ENCODE measurements at regions not wholly inside any gene's neighbourhood (a gene's known extent, or its start where the extent isn't known, plus 50 kb on each side); places are given as distances from the start of the nearest gene placed in this dataset.

DNA sequence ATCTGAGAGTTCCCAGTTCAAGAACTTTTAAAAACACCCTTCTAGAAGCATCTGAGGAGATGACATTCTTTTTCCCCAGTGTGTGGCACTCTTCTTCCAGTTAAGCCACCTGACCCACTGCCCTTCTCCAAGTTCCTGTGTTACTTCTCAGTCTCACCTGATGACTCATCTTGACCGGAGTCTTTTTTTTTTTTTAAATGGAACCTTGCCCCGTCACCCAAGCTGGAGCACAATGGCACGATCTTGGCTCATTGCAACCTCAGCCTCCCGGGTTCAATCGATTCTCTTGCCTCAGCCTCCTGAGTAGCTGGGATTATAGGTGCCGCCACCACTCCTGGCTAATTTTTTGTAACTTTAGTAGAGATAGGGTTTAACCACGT is 224.1 kb upstream of the DAB2 start:
- FAIRE-seq (no peak), DNase-seq (ENCODE audit: insufficient read length, low spot score) (no peak)
- no peak for TF ChIP-seq POLR2AphosphoS5 (IDR thresholded peaks at IDR 0.05; ENCODE audit: low read depth, low read length)
- TF ChIP-seq SPI1 (IDR thresholded peaks at IDR 0.05; ENCODE audit: low read depth, low read length) = no peak
- TF ChIP-seq POU2F2 (IDR thresholded peaks at IDR 0.05; ENCODE audit: low read depth, low read length) = no peak
- no peak for TF ChIP-seq PAX5 (IDR thresholded peaks at IDR 0.05; ENCODE audit: insufficient read depth, low read length, severe bottlenecking)
- no peak for TF ChIP-seq POLR2A (IDR thresholded peaks at IDR 0.05; ENCODE audit: low read depth, low read length)
- no peak for TF ChIP-seq TAF1 (IDR thresholded peaks at IDR 0.05; ENCODE audit: low read depth, low read length)

- FAIRE-seq = no peak
- TF ChIP-seq TAF1 (IDR thresholded peaks at IDR 0.05; ENCODE audit: low read depth, low read length) (no peak), POLR2AphosphoS5 (IDR thresholded peaks at IDR 0.05; ENCODE audit: low read depth, low read length) (no peak), POLR2A (IDR thresholded peaks at IDR 0.05; ENCODE audit: low read depth, low read length) (no peak)
- no peak for DNase-seq (ENCODE audit: insufficient read length, low spot score)
These were observed 223.5 kb upstream of the DAB2 start for GRCh38 chr5:39648085-39648847.

DNA sequence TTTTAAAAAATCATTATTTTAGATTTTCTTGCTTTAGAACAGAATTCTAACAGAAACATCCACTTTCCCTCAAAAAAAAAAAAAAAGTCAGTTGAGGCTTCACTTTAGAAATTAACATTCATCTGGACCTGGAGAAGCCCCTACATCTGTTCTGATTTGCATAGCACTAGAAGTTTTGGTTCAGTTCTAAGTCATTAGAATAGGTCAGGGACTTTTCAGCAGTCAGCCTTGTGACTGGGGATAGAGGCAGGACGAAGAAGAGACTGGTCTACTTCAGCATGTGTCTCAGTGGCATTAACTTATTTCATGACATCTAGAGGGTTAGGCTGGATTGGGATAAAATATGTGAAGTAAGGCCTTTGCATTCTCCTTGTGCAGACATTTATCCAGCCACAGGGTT is 215.8 kb upstream of the DAB2 start:
- FAIRE-seq (no peak), DNase-seq (ENCODE audit: insufficient read length, low spot score) (no peak)
- no peak for TF ChIP-seq TAF1 (IDR thresholded peaks at IDR 0.05; ENCODE audit: low read depth, low read length)
- TF ChIP-seq SPI1 (IDR thresholded peaks at IDR 0.05; ENCODE audit: low read depth, low read length) = no peak
- no peak for TF ChIP-seq POLR2AphosphoS5 (IDR thresholded peaks at IDR 0.05; ENCODE audit: low read depth, low read length)
- TF ChIP-seq POLR2A (IDR thresholded peaks at IDR 0.05; ENCODE audit: low read depth, low read length) = no peak
- TF ChIP-seq POU2F2 (IDR thresholded peaks at IDR 0.05; ENCODE audit: low read depth, low read length) = no peak
- TF ChIP-seq PAX5 (IDR thresholded peaks at IDR 0.05; ENCODE audit: insufficient read depth, low read length, severe bottlenecking) = no peak

- FAIRE-seq (no peak), DNase-seq (ENCODE audit: insufficient read length, low spot score) (no peak)
- TF ChIP-seq PAX5 (IDR thresholded peaks at IDR 0.05; ENCODE audit: insufficient read depth, low read length, severe bottlenecking) = no peak
- TF ChIP-seq TAF1 (IDR thresholded peaks at IDR 0.05; ENCODE audit: low read depth, low read length) = no peak
- TF ChIP-seq SPI1 (IDR thresholded peaks at IDR 0.05; ENCODE audit: low read depth, low read length) = no peak
- TF ChIP-seq POLR2A (IDR thresholded peaks at IDR 0.05; ENCODE audit: low read depth, low read length) = no peak
- TF ChIP-seq POU2F2 (IDR thresholded peaks at IDR 0.05; ENCODE audit: low read depth, low read length) = no peak
- no peak for TF ChIP-seq POLR2AphosphoS5 (IDR thresholded peaks at IDR 0.05; ENCODE audit: low read depth, low read length)
These were observed 214.9 kb upstream of the DAB2 start for GRCh38 chr5:39639618-39640089.

- FAIRE-seq = no peak
- DNase-seq (ENCODE audit: insufficient read length, low spot score) = no peak
- TF ChIP-seq SPI1 (IDR thresholded peaks at IDR 0.05; ENCODE audit: low read depth, low read length) (no peak), PAX5 (IDR thresholded peaks at IDR 0.05; ENCODE audit: insufficient read depth, low read length, severe bottlenecking) (no peak), POLR2AphosphoS5 (IDR thresholded peaks at IDR 0.05; ENCODE audit: low read depth, low read length) (no peak), TAF1 (IDR thresholded peaks at IDR 0.05; ENCODE audit: low read depth, low read length) (no peak), POLR2A (IDR thresholded peaks at IDR 0.05; ENCODE audit: low read depth, low read length) (no peak), POU2F2 (IDR thresholded peaks at IDR 0.05; ENCODE audit: low read depth, low read length) (no peak)
These were observed 214.0 kb upstream of the DAB2 start for GRCh38 chr5:39638813-39639212.

DNA sequence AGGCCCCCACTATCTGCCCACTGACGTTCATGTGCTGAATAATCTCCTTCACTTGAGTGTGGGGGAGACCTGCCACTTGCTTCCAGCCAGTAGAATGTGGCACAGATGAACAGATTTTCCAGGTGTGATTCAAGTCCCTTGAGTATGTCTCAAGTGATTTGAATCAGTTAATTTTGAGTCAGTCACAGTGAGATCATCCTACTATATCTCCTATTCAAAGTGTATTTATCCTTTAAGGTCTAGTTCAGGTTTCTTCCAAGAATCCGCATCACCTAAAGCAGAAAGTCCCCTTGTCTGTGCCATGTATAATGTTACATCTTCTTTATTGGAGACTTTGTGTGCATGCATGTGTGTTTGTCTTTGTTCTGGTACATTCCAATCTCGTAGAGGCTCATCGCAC is 208.3 kb upstream of the DAB2 start:
- DNase-seq (ENCODE audit: insufficient read length, low spot score) (no peak), FAIRE-seq (no peak)
- TF ChIP-seq POU2F2 (IDR thresholded peaks at IDR 0.05; ENCODE audit: low read depth, low read length) (no peak), TAF1 (IDR thresholded peaks at IDR 0.05; ENCODE audit: low read depth, low read length) (no peak), SPI1 (IDR thresholded peaks at IDR 0.05; ENCODE audit: low read depth, low read length) (no peak), PAX5 (IDR thresholded peaks at IDR 0.05; ENCODE audit: insufficient read depth, low read length, severe bottlenecking) (no peak), POLR2A (IDR thresholded peaks at IDR 0.05; ENCODE audit: low read depth, low read length) (no peak), POLR2AphosphoS5 (IDR thresholded peaks at IDR 0.05; ENCODE audit: low read depth, low read length) (no peak)

DNA sequence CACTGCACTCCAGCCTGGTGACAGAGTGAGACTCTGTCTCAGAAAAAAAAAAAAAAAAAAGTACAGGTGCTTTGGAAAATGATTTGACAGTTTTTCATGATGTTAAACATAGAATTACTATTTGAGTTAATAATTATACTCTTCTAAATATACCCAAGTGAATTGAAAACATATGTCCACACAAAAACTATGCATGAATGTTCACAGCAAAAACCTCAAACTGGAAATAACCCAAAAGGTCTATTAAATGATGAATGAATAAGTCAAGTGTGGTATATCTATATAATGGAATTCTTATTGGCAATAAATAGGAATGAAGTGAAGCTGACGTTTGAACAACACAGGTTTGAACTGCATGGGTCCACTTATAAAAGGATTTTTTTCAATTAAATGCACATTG is 207.2 kb upstream of the DAB2 start:
- TF ChIP-seq POLR2AphosphoS5 (IDR thresholded peaks at IDR 0.05; ENCODE audit: low read depth, low read length) = no peak
- TF ChIP-seq POLR2A (IDR thresholded peaks at IDR 0.05; ENCODE audit: low read depth, low read length) = no peak
- no peak for TF ChIP-seq TAF1 (IDR thresholded peaks at IDR 0.05; ENCODE audit: low read depth, low read length)
- no peak for DNase-seq (ENCODE audit: insufficient read length, low spot score)
- FAIRE-seq = no peak

GRCh38 chr5:39629946-39630345 is 205.2 kb upstream of the DAB2 start:
- DNase-seq (ENCODE audit: insufficient read length, low spot score) = no peak
- no peak for FAIRE-seq
- TF ChIP-seq TAF1 (IDR thresholded peaks at IDR 0.05; ENCODE audit: low read depth, low read length) (no peak), PAX5 (IDR thresholded peaks at IDR 0.05; ENCODE audit: insufficient read depth, low read length, severe bottlenecking) (no peak), POLR2A (IDR thresholded peaks at IDR 0.05; ENCODE audit: low read depth, low read length) (no peak), SPI1 (IDR thresholded peaks at IDR 0.05; ENCODE audit: low read depth, low read length) (no peak), POU2F2 (IDR thresholded peaks at IDR 0.05; ENCODE audit: low read depth, low read length) (no peak), POLR2AphosphoS5 (IDR thresholded peaks at IDR 0.05; ENCODE audit: low read depth, low read length) (no peak)

- DNase-seq (ENCODE audit: insufficient read length, low spot score) (no peak), FAIRE-seq (no peak)
- no peak for TF ChIP-seq TAF1 (IDR thresholded peaks at IDR 0.05; ENCODE audit: low read depth, low read length)
- TF ChIP-seq PAX5 (IDR thresholded peaks at IDR 0.05; ENCODE audit: insufficient read depth, low read length, severe bottlenecking) = no peak
- TF ChIP-seq POLR2AphosphoS5 (IDR thresholded peaks at IDR 0.05; ENCODE audit: low read depth, low read length) = no peak
- TF ChIP-seq SPI1 (IDR thresholded peaks at IDR 0.05; ENCODE audit: low read depth, low read length) = no peak
- no peak for TF ChIP-seq POU2F2 (IDR thresholded peaks at IDR 0.05; ENCODE audit: low read depth, low read length)
- TF ChIP-seq POLR2A (IDR thresholded peaks at IDR 0.05; ENCODE audit: low read depth, low read length) = no peak
These were observed 203.6 kb upstream of the DAB2 start for GRCh38 chr5:39628348-39628747.

GRCh38 chr5:39624890-39625289 is 200.1 kb upstream of the DAB2 start:
- no peak for TF ChIP-seq PAX5 (IDR thresholded peaks at IDR 0.05; ENCODE audit: insufficient read depth, low read length, severe bottlenecking)
- TF ChIP-seq POLR2AphosphoS5 (IDR thresholded peaks at IDR 0.05; ENCODE audit: low read depth, low read length) = no peak
- TF ChIP-seq SPI1 (IDR thresholded peaks at IDR 0.05; ENCODE audit: low read depth, low read length) = no peak
- TF ChIP-seq POU2F2 (IDR thresholded peaks at IDR 0.05; ENCODE audit: low read depth, low read length) = no peak
- no peak for TF ChIP-seq POLR2A (IDR thresholded peaks at IDR 0.05; ENCODE audit: low read depth, low read length)
- no peak for TF ChIP-seq TAF1 (IDR thresholded peaks at IDR 0.05; ENCODE audit: low read depth, low read length)
- DNase-seq (ENCODE audit: insufficient read length, low spot score) (no peak), FAIRE-seq (no peak)

Data from GM12891 (cell line).